ENCODE measurements at regions not wholly inside any gene's neighbourhood (a gene's known extent, or its start where the extent isn't known, plus 50 kb on each side); places are given as distances from the start of the nearest gene placed in this dataset.

DNA sequence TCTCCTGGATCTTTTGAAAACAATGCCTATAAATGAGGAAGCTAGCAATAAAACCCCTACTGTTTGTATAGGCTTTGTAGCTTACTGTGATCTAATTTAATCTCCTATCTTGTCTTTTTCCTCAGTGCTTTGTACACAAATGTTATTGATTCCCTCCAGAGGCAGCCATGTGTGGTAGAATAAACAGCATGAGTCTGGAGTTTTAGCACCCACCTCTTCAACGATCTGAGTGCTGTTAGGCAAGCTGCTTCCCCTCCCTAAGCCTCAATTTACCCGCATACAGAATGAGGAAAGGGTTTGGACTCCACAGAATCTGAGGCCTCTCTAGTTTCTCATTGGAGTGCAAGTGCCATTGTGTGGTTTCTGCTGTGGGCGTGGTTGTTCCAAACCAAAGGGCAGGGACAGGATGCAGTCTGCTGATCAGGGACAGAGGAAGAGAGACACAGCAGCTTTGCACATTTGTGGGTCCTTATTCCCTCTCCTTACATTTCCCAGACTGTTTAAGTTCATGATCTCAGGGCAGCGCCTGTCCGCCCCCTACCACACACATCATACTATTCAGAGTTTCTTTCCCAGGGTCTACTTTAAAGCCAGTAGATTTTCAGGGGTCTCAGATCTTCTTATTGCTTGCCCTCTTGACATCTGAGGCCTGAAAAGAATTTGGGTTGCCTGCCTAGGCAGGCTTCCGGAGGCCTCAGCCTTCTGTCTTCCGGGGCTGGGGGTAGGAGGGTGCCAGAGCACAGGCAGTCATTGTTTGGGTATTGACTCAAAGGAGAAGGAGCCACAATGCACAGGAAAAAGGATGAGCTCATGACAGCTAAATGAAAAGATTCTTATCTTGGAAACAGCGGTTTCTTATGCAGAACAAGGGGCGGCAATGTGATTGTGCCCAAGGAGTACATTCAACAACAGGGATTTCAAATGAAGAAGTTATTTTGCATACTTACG lies 114.9 kb upstream of the TEX13D start:
- peak overlapping the region; percentile 93 for H3K27ac Mint-ChIP-seq
- peak overlapping the region; percentile 50 for H3K4me3 Mint-ChIP-seq
- no peaks in the 10 kb centered on the region for H3K9me3 Mint-ChIP-seq
- peak; percentile 18 for DNase-seq
- TF ChIP-seq, protein P1, sequence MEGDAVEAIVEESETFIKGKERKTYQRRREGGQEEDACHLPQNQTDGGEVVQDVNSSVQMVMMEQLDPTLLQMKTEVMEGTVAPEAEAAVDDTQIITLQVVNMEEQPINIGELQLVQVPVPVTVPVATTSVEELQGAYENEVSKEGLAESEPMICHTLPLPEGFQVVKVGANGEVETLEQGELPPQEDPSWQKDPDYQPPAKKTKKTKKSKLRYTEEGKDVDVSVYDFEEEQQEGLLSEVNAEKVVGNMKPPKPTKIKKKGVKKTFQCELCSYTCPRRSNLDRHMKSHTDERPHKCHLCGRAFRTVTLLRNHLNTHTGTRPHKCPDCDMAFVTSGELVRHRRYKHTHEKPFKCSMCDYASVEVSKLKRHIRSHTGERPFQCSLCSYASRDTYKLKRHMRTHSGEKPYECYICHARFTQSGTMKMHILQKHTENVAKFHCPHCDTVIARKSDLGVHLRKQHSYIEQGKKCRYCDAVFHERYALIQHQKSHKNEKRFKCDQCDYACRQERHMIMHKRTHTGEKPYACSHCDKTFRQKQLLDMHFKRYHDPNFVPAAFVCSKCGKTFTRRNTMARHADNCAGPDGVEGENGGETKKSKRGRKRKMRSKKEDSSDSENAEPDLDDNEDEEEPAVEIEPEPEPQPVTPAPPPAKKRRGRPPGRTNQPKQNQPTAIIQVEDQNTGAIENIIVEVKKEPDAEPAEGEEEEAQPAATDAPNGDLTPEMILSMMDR (IDR thresholded peaks at IDR 0.05): no peak
- H3K36me3 Mint-ChIP-seq (ENCODE audit: low read depth): no peaks in the 10 kb centered on the region
- peaks cover 4% of the 10 kb centered on the region for H3K27me3 Mint-ChIP-seq (ENCODE audit: low read depth, poor library complexity)
- H3K4me1 Mint-ChIP-seq: peaks cover 41% of the 10 kb centered on the region

DNA sequence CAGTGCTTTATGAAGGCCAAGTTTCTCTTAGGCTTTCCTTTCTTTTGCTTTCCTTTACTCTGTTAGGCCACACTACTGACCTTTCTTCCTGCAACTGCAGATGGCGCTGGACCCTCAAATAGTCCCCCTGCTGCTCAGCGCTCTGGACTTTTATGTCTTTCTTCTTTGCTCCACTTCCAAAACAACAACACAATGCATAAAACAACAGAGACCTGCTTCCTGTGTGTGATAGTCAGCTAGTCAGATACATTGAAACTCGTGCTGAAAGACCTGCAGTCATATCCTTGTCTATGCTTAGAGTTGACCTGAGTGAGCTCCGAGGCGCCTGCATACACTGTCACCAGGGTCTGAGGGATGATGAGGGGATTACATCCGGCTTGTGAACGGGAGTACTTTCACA lies 108.9 kb upstream of the TEX13D start:
- Mint-ChIP-seq H3K4me1 (peaks cover 33% of the 10 kb centered on the region), H3K36me3 (ENCODE audit: low read depth) (no peaks in the 10 kb centered on the region), H3K27ac (peak overlapping the region; percentile 78), H3K4me3 (no peak overlapping the region), H3K27me3 (ENCODE audit: low read depth, poor library complexity) (no peaks in the 10 kb centered on the region), H3K9me3 (no peaks in the 10 kb centered on the region)
- TF ChIP-seq, protein P1 (IDR thresholded peaks at IDR 0.05): peak; percentile 45
- no peak for DNase-seq

DNA sequence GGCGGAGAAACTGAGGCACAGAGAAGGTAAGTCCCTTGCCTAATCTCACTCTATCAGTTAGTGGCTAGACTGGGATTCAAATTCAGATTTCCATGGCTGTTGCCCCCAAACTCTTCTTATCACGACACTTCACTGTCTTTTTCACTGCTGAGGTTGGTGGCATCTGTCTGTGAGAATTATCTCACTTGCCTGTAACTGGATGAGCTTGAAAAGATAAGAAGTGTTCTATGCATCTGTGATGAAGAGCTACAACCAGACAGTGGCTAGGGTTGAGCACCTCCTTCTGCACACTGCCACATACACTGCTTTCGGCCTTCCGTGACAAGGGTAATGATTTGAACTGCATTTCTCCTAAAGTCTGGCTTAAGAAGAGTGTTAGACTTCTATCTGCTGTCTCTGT lies 107.9 kb upstream of the TEX13D start:
- Mint-ChIP-seq H3K9me3 (no peaks in the 10 kb centered on the region), H3K4me3 (no peak overlapping the region), H3K36me3 (ENCODE audit: low read depth) (no peaks in the 10 kb centered on the region), H3K27me3 (ENCODE audit: low read depth, poor library complexity) (no peaks in the 10 kb centered on the region), H3K27ac (no peak overlapping the region), H3K4me1 (peaks cover 23% of the 10 kb centered on the region)
- TF ChIP-seq, protein P1 (IDR thresholded peaks at IDR 0.05): no peak
- DNase-seq: no peak

DNA sequence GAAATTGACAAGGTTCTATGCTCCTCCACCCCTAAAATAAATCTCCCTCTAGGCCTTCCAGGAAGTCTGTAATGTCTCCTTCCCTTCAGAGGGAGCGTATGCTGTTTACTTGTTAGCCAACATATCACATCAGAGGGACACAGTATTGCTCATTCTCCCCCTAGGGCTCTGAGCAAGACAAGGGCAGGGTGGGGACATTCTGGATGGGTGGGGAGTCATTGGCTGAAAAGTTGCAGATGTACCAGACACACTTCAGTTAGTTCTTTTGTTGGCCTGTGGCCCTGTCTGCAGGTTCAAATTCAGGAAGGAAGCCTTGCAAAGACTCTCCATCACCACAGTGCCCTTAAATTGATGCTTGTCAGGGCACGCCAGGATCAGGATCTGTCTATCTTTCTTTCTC lies 106.3 kb upstream of the TEX13D start:
- no peaks in the 10 kb centered on the region for H3K9me3 Mint-ChIP-seq
- no peak for DNase-seq
- no peak overlapping the region for H3K27ac Mint-ChIP-seq
- no peak overlapping the region for H3K4me3 Mint-ChIP-seq
- peaks cover 9% of the 10 kb centered on the region for H3K27me3 Mint-ChIP-seq (ENCODE audit: low read depth, poor library complexity)
- TF ChIP-seq, protein P1 (IDR thresholded peaks at IDR 0.05): no peak
- no peaks in the 10 kb centered on the region for H3K36me3 Mint-ChIP-seq (ENCODE audit: low read depth)
- peaks cover 26% of the 10 kb centered on the region for H3K4me1 Mint-ChIP-seq

DNA sequence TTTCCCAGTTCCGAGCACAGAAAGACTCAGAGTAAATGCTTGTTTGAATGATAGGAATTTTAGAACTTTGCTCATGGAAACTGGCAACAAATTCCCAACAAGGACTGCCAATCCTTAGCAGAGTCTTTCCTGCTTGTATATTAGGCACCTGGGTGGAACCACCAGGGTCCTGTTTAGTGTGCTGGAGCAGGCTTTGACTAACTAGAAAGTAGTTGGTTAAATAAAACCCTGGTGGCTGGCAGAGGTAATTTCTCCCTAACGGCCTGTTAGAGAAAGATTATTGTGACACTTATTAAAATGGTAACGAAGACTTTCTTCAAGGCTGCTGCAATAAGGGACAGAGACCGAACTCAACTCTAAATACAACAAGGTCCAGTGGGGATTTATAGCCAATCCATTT lies 103.6 kb upstream of the TEX13D start:
- no peaks in the 10 kb centered on the region for H3K36me3 Mint-ChIP-seq (ENCODE audit: low read depth)
- H3K4me1 Mint-ChIP-seq: peaks cover 17% of the 10 kb centered on the region
- H3K9me3 Mint-ChIP-seq: no peaks in the 10 kb centered on the region
- no peak overlapping the region for H3K27ac Mint-ChIP-seq
- no peak overlapping the region for H3K4me3 Mint-ChIP-seq
- no peak for DNase-seq
- peaks cover 13% of the 10 kb centered on the region for H3K27me3 Mint-ChIP-seq (ENCODE audit: low read depth, poor library complexity)
- TF ChIP-seq, protein P1 (IDR thresholded peaks at IDR 0.05): no peak

DNA sequence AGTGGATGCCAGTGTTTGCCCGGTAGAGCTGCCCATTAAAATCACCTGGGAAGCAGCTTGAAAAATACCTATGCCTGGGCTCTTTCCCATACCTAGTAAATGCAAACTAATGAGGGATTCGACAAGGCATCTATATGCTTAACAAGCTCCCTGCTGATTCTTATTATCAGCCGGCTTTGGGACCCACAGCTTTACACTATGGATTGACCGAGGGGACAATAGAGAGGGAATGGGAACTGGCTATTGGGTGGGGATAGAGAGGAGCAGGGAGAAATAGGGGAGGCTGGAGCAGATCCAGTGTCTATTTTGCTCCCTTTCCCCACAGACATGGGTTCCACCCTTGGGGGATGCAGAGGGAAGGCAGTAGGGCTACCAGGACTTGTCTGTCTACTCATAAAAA lies 103.1 kb upstream of the TEX13D start:
- no peak overlapping the region for H3K27ac Mint-ChIP-seq
- peaks cover 13% of the 10 kb centered on the region for H3K27me3 Mint-ChIP-seq (ENCODE audit: low read depth, poor library complexity)
- no peak for DNase-seq
- H3K4me3 Mint-ChIP-seq: no peak overlapping the region
- peaks cover 17% of the 10 kb centered on the region for H3K4me1 Mint-ChIP-seq
- H3K36me3 Mint-ChIP-seq (ENCODE audit: low read depth): no peaks in the 10 kb centered on the region
- TF ChIP-seq, protein P1 (IDR thresholded peaks at IDR 0.05): no peak
- peaks cover 1% of the 10 kb centered on the region for H3K9me3 Mint-ChIP-seq

All from nephron progenitor cell (in vitro differentiated cells).